IPS-15b (cell line): ENCODE measurements at regions not wholly inside any gene's neighbourhood (a gene's known extent, or its start where the extent isn't known, plus 50 kb on each side); places are given as distances from the start of the nearest gene placed in this dataset.

ENCODE experiments used
- H3K27me3 ChIP-seq: one replicate; pipeline ENCODE4 v1.6.1; 2013; ENCODE audit warnings: low read length; ENCODE audit not compliant: control insufficient read depth, insufficient read depth
- H3K36me3 ChIP-seq: one replicate; pipeline ENCODE4 v1.6.1; 2013; ENCODE audit warnings: low read length; ENCODE audit not compliant: control insufficient read depth, insufficient read depth
- H3K4me1 ChIP-seq: one replicate; pipeline ENCODE4 v1.6.1; 2013; ENCODE audit warnings: mild to moderate bottlenecking, low read length; ENCODE audit not compliant: control insufficient read depth, insufficient read depth
- H3K4me3 ChIP-seq: one replicate; pipeline ENCODE4 v1.5.1; 2013; ENCODE audit warnings: low read depth, low read length
- H3K9ac ChIP-seq: one replicate; pipeline ENCODE4 v1.6.1; 2013; ENCODE audit warnings: low read depth, mild to moderate bottlenecking, low read length
- H3K9me3 ChIP-seq: one replicate; pipeline ENCODE4 v1.6.1; 2013; ENCODE audit warnings: mild to moderate bottlenecking, low read length; ENCODE audit not compliant: control insufficient read depth, insufficient read depth

- no peaks in the 10 kb centered on the region for H3K9me3 ChIP-seq
- H3K4me1 ChIP-seq = peaks cover 12% of the 10 kb centered on the region
- no peak overlapping the region for H3K4me3 ChIP-seq
- H3K9ac ChIP-seq = no peak overlapping the region
- no peaks in the 10 kb centered on the region for H3K36me3 ChIP-seq
- no peaks in the 10 kb centered on the region for H3K27me3 ChIP-seq
Measured at GRCh38 chr16:73142053-73142854, 94.3 kb upstream of the ZFHX3 start.

DNA sequence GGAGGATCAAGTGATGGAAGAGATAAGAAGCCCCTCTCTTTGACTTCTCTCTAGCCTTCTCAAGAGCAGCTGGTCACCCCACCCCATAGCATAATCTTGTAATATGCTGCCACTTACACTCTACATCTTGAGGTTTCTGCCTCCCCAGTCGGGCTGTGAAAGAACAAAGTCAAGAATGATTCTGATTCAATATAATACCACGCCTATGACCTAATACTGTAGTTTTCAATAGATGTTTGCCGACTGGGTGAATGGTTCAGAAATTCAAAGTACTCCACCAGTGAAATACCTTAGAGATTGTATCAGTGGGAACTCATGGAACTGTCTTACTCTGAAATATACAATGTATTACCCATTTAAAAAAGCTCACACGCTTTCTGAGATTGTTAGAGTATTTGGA lies 93.0 kb upstream of the ZFHX3 start:
- Histone ChIP-seq H3K36me3 (no peaks in the 10 kb centered on the region), H3K9ac (no peak overlapping the region), H3K4me1 (peaks cover 12% of the 10 kb centered on the region), H3K27me3 (no peaks in the 10 kb centered on the region), H3K9me3 (no peaks in the 10 kb centered on the region), H3K4me3 (no peak overlapping the region)

GRCh38 chr16:73131156-73131862 lies 83.4 kb upstream of the ZFHX3 start:
- H3K4me1 ChIP-seq = no peaks in the 10 kb centered on the region
- H3K36me3 ChIP-seq = no peaks in the 10 kb centered on the region
- H3K27me3 ChIP-seq = peaks cover 20% of the 10 kb centered on the region
- no peak overlapping the region for H3K9ac ChIP-seq
- H3K4me3 ChIP-seq = no peak overlapping the region
- H3K9me3 ChIP-seq = no peaks in the 10 kb centered on the region

DNA sequence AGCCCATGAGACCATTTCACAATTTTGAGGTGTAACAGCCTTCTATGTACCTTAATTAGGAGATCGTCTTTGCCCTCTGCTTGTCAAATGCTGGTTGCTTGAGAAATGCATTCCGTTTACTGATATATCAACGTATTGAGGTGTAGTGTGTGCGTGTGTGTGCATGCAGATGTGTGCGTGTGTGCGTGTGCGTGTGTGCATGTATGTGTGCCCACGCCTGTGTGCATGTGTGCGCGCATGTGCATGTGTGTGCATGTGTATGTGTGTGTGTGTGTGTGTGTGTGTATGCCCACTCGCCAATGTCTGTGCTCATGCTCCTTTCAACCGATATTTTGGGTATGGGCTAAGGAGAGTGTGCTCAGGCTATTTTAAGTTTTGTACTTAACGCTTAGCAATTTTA lies 81.5 kb upstream of the ZFHX3 start:
- no peaks in the 10 kb centered on the region for H3K36me3 ChIP-seq
- no peak overlapping the region for H3K9ac ChIP-seq
- no peaks in the 10 kb centered on the region for H3K4me1 ChIP-seq
- H3K9me3 ChIP-seq = no peaks in the 10 kb centered on the region
- peaks cover 14% of the 10 kb centered on the region for H3K27me3 ChIP-seq
- H3K4me3 ChIP-seq = no peak overlapping the region

GRCh38 chr16:73126525-73126853 lies 78.6 kb upstream of the ZFHX3 start:
- Histone ChIP-seq H3K4me3 (no peak overlapping the region), H3K36me3 (no peaks in the 10 kb centered on the region), H3K4me1 (no peaks in the 10 kb centered on the region), H3K9ac (no peak overlapping the region), H3K9me3 (no peaks in the 10 kb centered on the region), H3K27me3 (no peaks in the 10 kb centered on the region)

DNA sequence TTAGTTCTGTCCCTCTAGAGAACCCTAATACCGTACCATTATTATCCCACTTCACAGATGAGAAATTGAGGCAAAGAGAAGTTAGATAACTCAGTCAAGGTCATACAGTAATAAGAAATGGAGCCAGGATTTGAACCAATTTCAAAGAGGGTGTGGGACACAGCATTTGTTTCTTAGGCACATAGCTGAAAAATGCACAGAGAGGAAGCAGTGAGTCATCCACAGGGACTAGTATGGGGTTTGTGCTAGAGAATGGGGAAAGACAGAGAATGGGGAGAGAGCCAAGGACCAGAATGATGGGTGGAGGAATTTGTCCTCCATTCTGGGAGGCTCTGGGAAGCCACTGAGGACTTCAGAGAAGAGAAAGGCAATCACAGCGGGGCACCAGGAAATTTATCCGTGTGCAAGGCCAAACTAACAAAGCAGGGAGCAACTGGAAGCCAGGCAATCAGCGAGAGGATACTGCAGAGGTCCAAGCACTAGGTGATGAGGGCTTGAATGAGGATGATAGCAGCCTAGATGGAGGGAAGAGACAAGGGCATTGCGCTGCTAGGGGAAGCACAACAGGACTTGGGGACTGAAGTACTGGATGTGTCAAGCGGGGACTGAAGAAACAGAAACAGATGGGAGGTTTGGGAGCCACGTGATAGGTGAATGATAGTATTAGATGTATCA lies 78.1 kb upstream of the ZFHX3 start:
- H3K4me1 ChIP-seq = no peaks in the 10 kb centered on the region
- no peaks in the 10 kb centered on the region for H3K9me3 ChIP-seq
- H3K36me3 ChIP-seq = no peaks in the 10 kb centered on the region
- no peak overlapping the region for H3K9ac ChIP-seq
- no peak overlapping the region for H3K4me3 ChIP-seq
- no peaks in the 10 kb centered on the region for H3K27me3 ChIP-seq

GRCh38 chr16:73124665-73125375 lies 76.9 kb upstream of the ZFHX3 start:
- Histone ChIP-seq H3K9me3 (no peaks in the 10 kb centered on the region), H3K4me1 (no peaks in the 10 kb centered on the region)

GRCh38 chr16:73124097-73124652 lies 76.2 kb upstream of the ZFHX3 start:
- no peak overlapping the region for H3K4me3 ChIP-seq
- H3K9ac ChIP-seq = no peak overlapping the region
- H3K36me3 ChIP-seq = no peaks in the 10 kb centered on the region
- no peaks in the 10 kb centered on the region for H3K9me3 ChIP-seq
- no peaks in the 10 kb centered on the region for H3K4me1 ChIP-seq
- no peaks in the 10 kb centered on the region for H3K27me3 ChIP-seq

More at GRCh38 chr16:73124665-73125375, 76.9 kb upstream of the ZFHX3 start:
- Histone ChIP-seq H3K4me3 (no peak overlapping the region), H3K9ac (no peak overlapping the region), H3K36me3 (no peaks in the 10 kb centered on the region), H3K27me3 (no peaks in the 10 kb centered on the region)

DNA sequence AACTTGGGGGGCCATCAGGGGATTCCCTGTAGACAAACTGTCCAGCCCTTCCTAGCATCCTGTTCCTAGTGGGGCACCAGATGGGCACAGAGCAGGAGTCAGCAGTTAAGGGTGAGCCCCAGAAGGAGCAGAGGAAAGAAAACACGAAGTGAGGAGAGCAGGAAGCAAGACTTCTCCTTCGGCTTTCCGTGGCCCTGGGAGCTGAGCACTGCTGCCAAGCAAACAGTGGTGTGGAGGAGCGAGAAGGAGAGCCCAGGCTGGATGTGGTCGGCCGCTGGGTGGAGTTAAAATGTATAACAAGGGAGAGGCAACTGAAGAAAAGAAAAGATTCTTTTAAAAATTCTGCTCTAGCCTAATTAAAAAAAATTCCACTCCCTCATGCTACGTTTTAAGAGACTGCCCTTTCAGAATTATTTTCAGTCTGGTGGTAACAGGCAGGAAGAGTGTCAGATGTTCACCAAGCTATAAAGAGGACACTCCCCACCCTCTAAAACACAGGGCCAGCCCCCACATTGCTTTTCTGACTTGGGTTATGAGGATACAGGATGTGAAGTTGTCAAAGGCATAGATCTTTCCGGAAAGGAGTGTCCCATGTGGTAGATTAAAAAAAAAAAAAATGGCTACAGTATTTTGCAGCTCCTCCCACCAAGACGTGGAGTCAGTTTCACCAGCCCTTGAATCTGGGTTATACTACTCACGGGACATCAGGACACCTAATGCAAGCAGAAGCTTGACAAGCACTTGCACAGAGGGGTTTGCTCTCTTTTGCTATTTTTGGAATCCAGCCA lies 74.9 kb upstream of the ZFHX3 start:
- Histone ChIP-seq H3K36me3 (no peaks in the 10 kb centered on the region), H3K27me3 (no peaks in the 10 kb centered on the region), H3K4me1 (no peaks in the 10 kb centered on the region), H3K4me3 (no peak overlapping the region), H3K9me3 (no peaks in the 10 kb centered on the region), H3K9ac (no peak overlapping the region)

- peaks cover 2% of the 10 kb centered on the region for H3K4me1 ChIP-seq
Measured at GRCh38 chr16:73116576-73116975, 68.6 kb upstream of the ZFHX3 start.

GRCh38 chr16:73113336-73113735 lies 65.4 kb upstream of the ZFHX3 start:
- no peaks in the 10 kb centered on the region for H3K9me3 ChIP-seq

More at GRCh38 chr16:73116576-73116975, 68.6 kb upstream of the ZFHX3 start:
- H3K9me3 ChIP-seq = no peaks in the 10 kb centered on the region
- H3K4me3 ChIP-seq = no peak overlapping the region
- H3K9ac ChIP-seq = no peak overlapping the region
- no peaks in the 10 kb centered on the region for H3K27me3 ChIP-seq
- no peaks in the 10 kb centered on the region for H3K36me3 ChIP-seq

More at GRCh38 chr16:73113336-73113735, 65.4 kb upstream of the ZFHX3 start:
- no peaks in the 10 kb centered on the region for H3K36me3 ChIP-seq
- H3K4me3 ChIP-seq = no peak overlapping the region
- H3K4me1 ChIP-seq = peaks cover 2% of the 10 kb centered on the region
- H3K27me3 ChIP-seq = no peaks in the 10 kb centered on the region
- H3K9ac ChIP-seq = no peak overlapping the region
